Nephron progenitor cell (in vitro differentiated cells): ENCODE measurements at regions not wholly inside any gene's neighbourhood (a gene's known extent, or its start where the extent isn't known, plus 50 kb on each side); places are given as distances from the start of the nearest gene placed in this dataset.

Experiments
- DNase-seq: peaks from one replicate; pipeline ENCODE4 v3.0.0; 2021
- H3K27ac Mint-ChIP-seq: 2 replicates; pipeline ENCODE4 v1.8.0; 2021; ENCODE audit warnings: mild to moderate bottlenecking, moderate library complexity, mixed read lengths
- H3K27me3 Mint-ChIP-seq: 2 replicates; pipeline ENCODE4 v1.8.0; 2021; ENCODE audit warnings: mild to moderate bottlenecking, low read depth, mixed read lengths; ENCODE audit not compliant: poor library complexity
- H3K36me3 Mint-ChIP-seq: 2 replicates; pipeline ENCODE4 v1.8.0; 2021; ENCODE audit warnings: low read depth, mixed read lengths
- H3K4me1 Mint-ChIP-seq: 2 replicates; pipeline ENCODE4 v1.8.0; 2021; ENCODE audit warnings: mixed read lengths
- H3K4me3 Mint-ChIP-seq: 2 replicates; pipeline ENCODE4 v1.8.0; 2021; ENCODE audit warnings: mild to moderate bottlenecking, moderate library complexity, mixed read lengths
- H3K9me3 Mint-ChIP-seq: 2 replicates; pipeline ENCODE4 v1.8.0; 2021; ENCODE audit warnings: mild to moderate bottlenecking, moderate library complexity, mixed read lengths
- CTCF ChIP-seq: fragments of 200-600 bp; sonication (generic); IDR thresholded peaks from 2 replicates; pipeline ENCODE4 v1.5.0; 2021; ENCODE audit warnings: antibody characterized with exemption

- no peaks in the 10 kb centered on the region for H3K9me3 Mint-ChIP-seq
- no peak overlapping the region for H3K4me3 Mint-ChIP-seq
- no peaks in the 10 kb centered on the region for H3K36me3 Mint-ChIP-seq
- peaks cover 7% of the 10 kb centered on the region for H3K4me1 Mint-ChIP-seq
- TF ChIP-seq CTCF = no peak
- no peak for DNase-seq
- no peak overlapping the region for H3K27ac Mint-ChIP-seq
- peaks cover 8% of the 10 kb centered on the region for H3K27me3 Mint-ChIP-seq
Observed at GRCh38 chr2:118443596-118443995, 355.3 kb downstream of the INSIG2 start.

DNA sequence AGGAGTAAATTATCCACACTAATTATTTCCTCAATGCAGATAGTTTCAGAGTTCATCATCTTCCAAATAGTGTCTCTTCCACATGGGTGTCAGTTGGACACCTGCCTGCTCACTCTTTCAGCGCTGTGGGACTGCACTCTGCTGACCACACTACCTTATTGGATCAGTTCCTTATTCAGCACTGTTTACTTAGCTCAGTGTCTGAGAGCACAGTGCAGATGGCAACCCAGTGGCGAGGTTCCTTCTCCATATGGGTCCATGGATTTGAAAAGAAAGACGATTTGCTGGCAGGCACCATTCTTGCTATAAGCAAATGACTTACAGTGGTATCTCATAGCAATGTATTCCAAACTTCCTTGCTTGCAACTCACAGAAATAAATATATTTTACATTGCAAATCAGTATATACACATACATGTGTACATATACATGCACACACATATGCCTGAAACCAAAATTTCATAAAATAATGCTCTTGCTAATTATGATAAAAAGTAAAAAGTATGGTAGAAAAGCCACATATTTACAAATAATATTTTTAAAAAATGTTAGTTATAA is 354.8 kb downstream of the INSIG2 start:
- no peak for DNase-seq
- no peak overlapping the region for H3K27ac Mint-ChIP-seq
- peaks cover 7% of the 10 kb centered on the region for H3K4me1 Mint-ChIP-seq
- H3K27me3 Mint-ChIP-seq = peaks cover 8% of the 10 kb centered on the region
- TF ChIP-seq CTCF = no peak
- H3K9me3 Mint-ChIP-seq = no peaks in the 10 kb centered on the region
- H3K4me3 Mint-ChIP-seq = no peak overlapping the region
- no peaks in the 10 kb centered on the region for H3K36me3 Mint-ChIP-seq

- no peaks in the 10 kb centered on the region for H3K36me3 Mint-ChIP-seq
- H3K27ac Mint-ChIP-seq = no peak overlapping the region
- H3K4me1 Mint-ChIP-seq = peaks cover 7% of the 10 kb centered on the region
- no peak for TF ChIP-seq CTCF
- H3K9me3 Mint-ChIP-seq = no peaks in the 10 kb centered on the region
- peaks cover 8% of the 10 kb centered on the region for H3K27me3 Mint-ChIP-seq
- H3K4me3 Mint-ChIP-seq = no peak overlapping the region
- no peak for DNase-seq
Observed at GRCh38 chr2:118442046-118442445, 353.8 kb downstream of the INSIG2 start.

- peaks cover 7% of the 10 kb centered on the region for H3K4me1 Mint-ChIP-seq
- H3K36me3 Mint-ChIP-seq = no peaks in the 10 kb centered on the region
- DNase-seq = no peak
- no peak overlapping the region for H3K4me3 Mint-ChIP-seq
- H3K27ac Mint-ChIP-seq = no peak overlapping the region
- no peak for TF ChIP-seq CTCF
- H3K27me3 Mint-ChIP-seq = peaks cover 4% of the 10 kb centered on the region
- H3K9me3 Mint-ChIP-seq = no peaks in the 10 kb centered on the region
Observed at GRCh38 chr2:118440404-118441098, 352.3 kb downstream of the INSIG2 start.

DNA sequence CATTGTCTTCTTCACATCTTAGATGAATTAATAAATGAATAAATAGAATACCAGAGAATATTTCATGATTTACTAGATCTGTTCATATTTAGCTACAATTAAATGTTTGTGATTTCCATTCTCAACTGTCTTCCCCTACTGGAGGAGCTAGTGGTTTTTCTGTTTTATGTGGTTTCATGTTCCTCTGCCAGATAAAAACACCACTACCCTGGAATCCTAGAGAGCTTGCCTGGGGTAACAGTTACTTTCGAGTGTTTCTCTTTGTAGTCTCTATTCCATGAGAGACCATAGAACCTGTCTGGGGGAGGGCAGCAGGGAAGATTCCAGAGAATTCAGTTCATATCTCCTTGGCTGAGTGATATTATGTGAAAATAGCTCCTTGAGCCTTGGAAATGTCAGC is 349.2 kb downstream of the INSIG2 start:
- TF ChIP-seq CTCF = no peak
- Mint-ChIP-seq H3K27me3 (peaks cover 4% of the 10 kb centered on the region), H3K9me3 (no peaks in the 10 kb centered on the region), H3K4me3 (no peak overlapping the region), H3K36me3 (no peaks in the 10 kb centered on the region), H3K27ac (no peak overlapping the region), H3K4me1 (peaks cover 22% of the 10 kb centered on the region)
- DNase-seq = no peak

- H3K27ac Mint-ChIP-seq = no peak overlapping the region
- no peak overlapping the region for H3K4me3 Mint-ChIP-seq
- H3K27me3 Mint-ChIP-seq = no peaks in the 10 kb centered on the region
- no peak for TF ChIP-seq CTCF
- peaks cover 19% of the 10 kb centered on the region for H3K4me1 Mint-ChIP-seq
- DNase-seq = no peak
- H3K9me3 Mint-ChIP-seq = peaks cover 3% of the 10 kb centered on the region
- H3K36me3 Mint-ChIP-seq = no peaks in the 10 kb centered on the region
Observed at GRCh38 chr2:118431997-118432396, 343.7 kb downstream of the INSIG2 start.
